AG20443 (cell line): ENCODE measurements at regions not wholly inside any gene's neighbourhood (a gene's known extent, or its start where the extent isn't known, plus 50 kb on each side); places are given as distances from the start of the nearest gene placed in this dataset.

ENCODE experiments used
- DNase-seq: peaks from one replicate; pipeline ENCODE4 v3.0.0; 2012; ENCODE audit warnings: low spot score, mixed read lengths

DNA sequence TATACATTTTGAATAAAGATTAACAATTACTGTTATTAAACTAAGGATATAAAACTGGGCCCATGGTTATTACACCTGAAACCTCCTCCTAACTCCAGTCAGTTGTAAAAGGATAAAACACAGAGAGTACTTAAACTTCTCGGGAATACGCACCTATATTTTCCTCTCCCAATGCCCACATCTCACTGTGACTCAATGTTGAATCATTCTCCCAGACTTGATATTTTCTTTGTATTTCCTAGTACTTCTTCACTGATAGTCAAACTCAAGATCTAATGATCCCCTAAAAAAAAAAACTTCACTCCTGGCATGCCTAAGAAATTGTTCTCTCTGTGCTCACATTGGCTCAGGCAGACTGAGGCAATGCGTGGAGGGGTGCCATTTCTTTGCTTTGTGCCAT lies 212.5 kb upstream of the DKK2 start:
- DNase-seq, result no peak

- DNase-seq, result no peak
Measured at GRCh38 chr4:107247738-107248137, 211.6 kb upstream of the DKK2 start.

DNA sequence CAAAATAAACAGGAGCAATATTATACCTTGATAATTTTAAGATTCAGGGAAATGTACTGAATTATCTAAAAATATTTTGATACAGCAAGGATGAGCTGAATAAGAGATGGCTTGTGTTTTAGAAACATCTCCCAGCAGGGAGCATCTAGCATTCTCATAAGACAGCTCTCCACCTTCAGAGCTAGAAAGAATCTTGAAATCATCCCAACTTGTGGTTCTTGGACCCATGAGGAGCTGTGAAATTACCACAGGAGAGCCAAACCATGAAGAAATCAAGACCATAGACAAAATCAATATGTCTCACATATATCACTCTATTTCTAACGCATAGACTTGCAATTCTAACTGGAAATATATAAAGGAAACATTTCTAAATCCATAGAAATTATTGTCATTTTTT lies 210.6 kb upstream of the DKK2 start:
- DNase-seq, result no peak

- peak; percentile 26 for DNase-seq
Measured at GRCh38 chr4:107243141-107243781, 207.1 kb upstream of the DKK2 start.

GRCh38 chr4:107220976-107221375 lies 184.9 kb upstream of the DKK2 start:
- no peak for DNase-seq

DNA sequence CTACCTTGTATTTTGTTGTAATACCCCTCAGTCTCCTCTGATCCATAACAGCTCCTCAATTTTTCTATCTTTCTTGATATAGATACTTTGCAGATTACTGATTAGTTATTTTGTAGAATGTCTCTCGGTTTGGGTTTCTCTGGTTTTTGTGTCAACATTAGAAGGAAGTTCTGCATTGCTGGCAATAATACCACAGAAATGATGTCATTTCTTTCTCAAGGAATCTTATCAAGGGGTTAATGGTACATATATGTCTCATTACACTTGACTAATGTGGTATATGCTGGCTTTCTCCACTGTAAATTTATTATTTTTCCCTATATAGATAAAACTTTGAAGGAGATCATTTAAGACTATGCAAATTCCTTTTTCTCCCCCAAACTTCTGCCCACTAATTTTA lies 183.6 kb upstream of the DKK2 start:
- no peak for DNase-seq

GRCh38 chr4:107216379-107216778 lies 180.3 kb upstream of the DKK2 start:
- no peak for DNase-seq

GRCh38 chr4:107215222-107215621 lies 179.1 kb upstream of the DKK2 start:
- DNase-seq, result no peak

- DNase-seq, result peak; percentile 14
Measured at GRCh38 chr4:107213880-107214279, 177.8 kb upstream of the DKK2 start.

GRCh38 chr4:107213410-107213809 lies 177.3 kb upstream of the DKK2 start:
- peak; percentile 17 for DNase-seq

GRCh38 chr4:107212565-107212964 lies 176.5 kb upstream of the DKK2 start:
- DNase-seq, result no peak

GRCh38 chr4:107210450-107211239 lies 174.5 kb upstream of the DKK2 start:
- peak; percentile 67 for DNase-seq

- no peak for DNase-seq
Measured at GRCh38 chr4:107203733-107204132, 167.6 kb upstream of the DKK2 start.

GRCh38 chr4:107202744-107203143 lies 166.6 kb upstream of the DKK2 start:
- no peak for DNase-seq

- no peak for DNase-seq
Measured at GRCh38 chr4:107197121-107197520, 161.0 kb upstream of the DKK2 start.

GRCh38 chr4:107196312-107196711 lies 160.2 kb upstream of the DKK2 start:
- peak; percentile 11 for DNase-seq

DNA sequence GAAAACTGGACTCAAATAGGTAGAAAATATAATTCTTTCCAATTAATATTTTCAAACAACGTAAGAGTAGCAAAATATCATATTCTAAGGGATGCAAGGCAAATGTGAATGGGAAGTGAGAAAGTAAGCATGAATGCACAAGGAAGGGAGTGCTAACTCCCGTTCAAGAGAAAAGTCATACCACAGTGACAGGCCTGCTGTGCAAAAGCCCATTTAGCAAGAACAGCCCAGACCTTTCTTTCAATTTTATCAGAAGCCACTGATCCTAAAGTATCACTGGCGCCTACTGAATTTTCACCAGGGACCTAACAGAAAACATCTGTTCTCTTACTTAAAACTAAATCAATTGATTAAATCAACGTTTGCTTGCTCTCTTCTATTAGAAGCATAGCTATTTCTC lies 157.9 kb upstream of the DKK2 start:
- DNase-seq, result no peak

DNA sequence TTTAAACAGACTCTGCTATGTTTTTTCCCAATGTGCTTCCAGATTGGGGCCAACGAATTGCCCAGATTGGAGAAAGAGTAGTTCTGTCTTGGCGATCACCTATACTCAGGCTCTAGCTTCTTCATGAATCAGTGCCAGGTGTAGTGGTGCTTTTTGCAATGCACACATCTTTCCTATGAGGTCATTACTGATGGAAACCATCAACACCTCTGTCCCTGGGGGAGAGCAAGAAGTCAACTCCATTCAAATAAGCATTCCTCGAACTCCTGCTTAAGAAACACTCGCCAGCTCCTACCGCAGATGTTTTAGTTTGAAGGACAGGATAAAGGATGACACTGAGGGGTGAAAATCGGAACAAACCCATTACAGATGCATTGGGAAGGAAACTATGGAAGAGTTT lies 156.5 kb upstream of the DKK2 start:
- DNase-seq, result no peak

GRCh38 chr4:107187091-107187490 lies 151.0 kb upstream of the DKK2 start:
- no peak for DNase-seq

DNA sequence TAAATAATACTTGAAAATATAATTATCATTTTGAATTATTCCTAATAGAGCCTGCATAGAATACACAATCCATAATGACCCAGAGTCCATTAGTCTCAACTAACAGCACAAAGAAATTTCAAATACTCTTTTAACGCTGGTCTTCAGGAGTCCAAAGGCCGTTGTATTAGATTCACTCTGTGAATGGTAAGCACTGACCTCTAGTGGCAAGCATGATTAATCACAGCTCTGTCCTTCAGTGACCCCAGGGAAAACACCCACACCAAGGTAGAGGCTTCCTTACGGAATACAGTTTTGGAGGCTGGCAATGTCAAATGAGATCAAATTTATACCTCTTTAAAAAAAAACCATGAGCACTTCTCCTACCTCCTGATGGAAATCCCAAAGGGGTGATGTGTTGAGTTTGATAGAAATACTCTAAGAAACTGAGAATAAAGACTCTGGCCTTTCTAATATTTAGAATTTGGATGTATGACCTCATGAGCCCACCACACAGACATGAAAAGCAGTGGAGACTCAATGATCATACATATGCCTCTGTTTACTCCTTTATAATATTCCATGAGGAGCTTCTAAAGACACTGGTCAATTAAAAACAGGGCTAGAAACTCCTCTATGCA lies 147.2 kb upstream of the DKK2 start:
- DNase-seq, result peak; percentile 63

DNA sequence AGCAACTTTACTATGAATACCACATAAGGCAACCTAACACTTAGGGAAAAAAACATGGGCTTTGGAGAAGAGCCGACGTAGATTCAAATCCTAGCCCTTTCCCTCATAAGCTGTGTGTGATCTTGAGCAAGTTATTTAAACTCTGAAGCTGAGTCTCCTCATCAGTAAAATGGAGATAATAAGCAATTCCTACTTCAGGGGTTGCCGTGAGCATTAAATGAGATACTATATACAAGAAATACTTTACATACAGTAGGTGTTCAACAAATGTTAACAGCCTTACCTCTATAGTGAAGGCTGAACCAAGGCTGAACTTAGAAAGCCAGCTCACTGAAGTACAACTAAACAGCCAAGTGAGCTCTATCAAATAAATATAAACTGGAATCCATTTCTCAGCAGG lies 146.2 kb upstream of the DKK2 start:
- DNase-seq, result no peak

DNA sequence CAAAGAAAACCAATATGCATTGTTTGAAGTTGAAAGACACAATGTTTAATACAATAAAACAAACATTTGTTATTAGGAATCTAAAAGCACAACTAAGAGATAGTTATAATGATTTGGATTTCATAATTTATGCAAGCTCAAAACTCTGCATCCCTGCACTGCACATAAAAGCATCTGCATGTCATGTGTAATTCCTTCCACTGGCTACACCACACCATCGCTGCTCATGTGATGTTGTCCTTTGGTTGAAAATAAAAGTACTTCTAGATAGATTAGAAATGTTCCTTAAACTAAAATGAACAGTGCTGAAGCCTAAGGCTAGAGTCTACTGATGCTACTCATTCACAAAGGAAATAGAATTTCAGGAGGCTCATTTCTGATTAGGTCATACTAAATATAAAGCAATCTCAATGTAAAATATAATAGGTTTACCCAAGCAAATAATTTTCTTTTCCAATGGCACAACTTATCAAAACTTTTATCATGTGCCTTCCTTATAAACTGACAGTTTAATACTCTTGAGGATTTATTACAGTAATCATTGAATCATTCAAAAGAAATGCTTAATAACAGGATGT lies 130.8 kb upstream of the DKK2 start:
- DNase-seq, result no peak

DNA sequence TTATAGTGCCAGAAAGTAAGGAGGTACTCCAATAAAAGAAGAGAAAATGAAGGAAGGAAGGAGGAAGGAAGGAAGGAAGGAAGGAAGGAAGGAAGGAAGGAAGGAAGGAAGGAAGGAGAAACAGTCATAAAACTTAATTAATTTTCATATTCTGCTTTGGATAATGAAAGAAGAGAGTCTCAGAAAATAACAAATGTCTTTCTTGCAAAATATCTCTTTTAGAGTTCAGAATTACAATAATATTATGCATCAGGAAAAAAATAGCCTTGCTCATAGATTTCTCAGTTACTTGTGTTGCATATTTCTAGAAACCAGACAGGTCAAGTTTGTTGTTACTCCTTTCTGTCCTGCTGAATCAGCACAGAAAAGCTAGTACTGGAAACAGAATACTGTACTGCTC lies 130.1 kb upstream of the DKK2 start:
- no peak for DNase-seq
